Ishikawa (cell line): ENCODE measurements at regions not wholly inside any gene's neighbourhood (a gene's known extent, or its start where the extent isn't known, plus 50 kb on each side); places are given as distances from the start of the nearest gene placed in this dataset.

ENCODE experiments used
- CEBPB ChIP-seq: IDR thresholded peaks from 2 replicates; pipeline ENCODE4 v1.6.1; 2012
- CREB1 ChIP-seq: IDR thresholded peaks from 2 replicates; pipeline ENCODE4 v1.6.1; 2012; ENCODE audit warnings: low read depth
- EGR1 ChIP-seq: IDR thresholded peaks from 2 replicates; pipeline ENCODE4 v1.6.1; 2012
- EP300 ChIP-seq: IDR thresholded peaks from 2 replicates; pipeline ENCODE4 v1.6.1; 2012; ENCODE audit warnings: borderline replicate concordance
- FOXM1 ChIP-seq: IDR thresholded peaks from 2 replicates; pipeline ENCODE4 v1.6.1; 2012; ENCODE audit warnings: low read depth, borderline replicate concordance
- NFIC ChIP-seq: IDR thresholded peaks from 2 replicates; pipeline ENCODE4 v1.6.1; 2012
- RAD21 ChIP-seq: IDR thresholded peaks from 2 replicates; pipeline ENCODE4 v1.6.1; 2012; ENCODE audit warnings: low read depth
- TAF1 ChIP-seq: IDR thresholded peaks from 2 replicates; pipeline ENCODE4 v1.6.1; 2012; ENCODE audit warnings: low read depth, mild to moderate bottlenecking
- TCF12 ChIP-seq: IDR thresholded peaks from 2 replicates; pipeline ENCODE4 v1.6.1; 2012; ENCODE audit warnings: low read depth
- TEAD4 ChIP-seq: IDR thresholded peaks from 2 replicates; pipeline ENCODE4 v1.6.1; 2012
- YY1 ChIP-seq: IDR thresholded peaks from 2 replicates; pipeline ENCODE4 v1.6.1; 2012; ENCODE audit warnings: low read depth
- ZBTB7A ChIP-seq: IDR thresholded peaks from 2 replicates; pipeline ENCODE4 v1.6.1; 2012; ENCODE audit warnings: low read depth
- TF ChIP-seq, protein P1 (sequence below): IDR thresholded peaks from 2 replicates; pipeline ENCODE4 v1.6.1; 2012
- TF ChIP-seq, protein P2 (sequence below): IDR thresholded peaks from 2 replicates; pipeline ENCODE4 v1.6.1; 2012
- TF ChIP-seq, protein P3 (sequence below): IDR thresholded peaks from 2 replicates; pipeline ENCODE4 v1.6.1; 2012; ENCODE audit warnings: low read depth, mild to moderate bottlenecking

DNA sequence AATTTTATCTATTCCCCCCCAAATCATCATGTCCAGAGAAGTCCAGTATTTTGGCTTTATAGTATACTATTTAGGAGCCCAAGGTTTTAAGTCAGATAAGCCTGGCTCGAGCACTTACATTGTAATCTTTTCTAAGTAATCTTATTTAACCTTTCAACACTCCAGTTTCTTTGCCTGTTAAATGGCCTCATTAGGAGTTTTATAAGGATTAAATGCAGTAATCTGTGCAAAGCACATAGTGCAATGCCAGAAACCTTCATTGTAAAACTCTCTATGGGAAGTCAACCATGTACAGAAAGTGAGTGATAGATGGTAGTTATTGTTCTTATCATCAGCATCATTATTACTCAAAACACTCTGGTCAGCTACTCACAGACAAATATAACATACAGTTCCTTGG, 1330.4 kb downstream of the SLC16A7 start:
- TF ChIP-seq TCF12 = no peak
- TF ChIP-seq TEAD4 = no peak
- TF ChIP-seq YY1 = no peak
- TF ChIP-seq CREB1 = no peak
- TF ChIP-seq CEBPB = no peak
- TF ChIP-seq RAD21 = no peak
- TF ChIP-seq FOXM1 = no peak
- TF ChIP-seq ZBTB7A = no peak
- no peak for TF ChIP-seq TAF1
- no peak for TF ChIP-seq NFIC
- TF ChIP-seq, protein P1, sequence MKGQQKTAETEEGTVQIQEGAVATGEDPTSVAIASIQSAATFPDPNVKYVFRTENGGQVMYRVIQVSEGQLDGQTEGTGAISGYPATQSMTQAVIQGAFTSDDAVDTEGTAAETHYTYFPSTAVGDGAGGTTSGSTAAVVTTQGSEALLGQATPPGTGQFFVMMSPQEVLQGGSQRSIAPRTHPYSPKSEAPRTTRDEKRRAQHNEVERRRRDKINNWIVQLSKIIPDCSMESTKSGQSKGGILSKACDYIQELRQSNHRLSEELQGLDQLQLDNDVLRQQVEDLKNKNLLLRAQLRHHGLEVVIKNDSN = no peak
- TF ChIP-seq, protein P2, sequence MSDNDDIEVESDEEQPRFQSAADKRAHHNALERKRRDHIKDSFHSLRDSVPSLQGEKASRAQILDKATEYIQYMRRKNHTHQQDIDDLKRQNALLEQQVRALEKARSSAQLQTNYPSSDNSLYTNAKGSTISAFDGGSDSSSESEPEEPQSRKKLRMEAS = no peak
- TF ChIP-seq, protein P3, sequence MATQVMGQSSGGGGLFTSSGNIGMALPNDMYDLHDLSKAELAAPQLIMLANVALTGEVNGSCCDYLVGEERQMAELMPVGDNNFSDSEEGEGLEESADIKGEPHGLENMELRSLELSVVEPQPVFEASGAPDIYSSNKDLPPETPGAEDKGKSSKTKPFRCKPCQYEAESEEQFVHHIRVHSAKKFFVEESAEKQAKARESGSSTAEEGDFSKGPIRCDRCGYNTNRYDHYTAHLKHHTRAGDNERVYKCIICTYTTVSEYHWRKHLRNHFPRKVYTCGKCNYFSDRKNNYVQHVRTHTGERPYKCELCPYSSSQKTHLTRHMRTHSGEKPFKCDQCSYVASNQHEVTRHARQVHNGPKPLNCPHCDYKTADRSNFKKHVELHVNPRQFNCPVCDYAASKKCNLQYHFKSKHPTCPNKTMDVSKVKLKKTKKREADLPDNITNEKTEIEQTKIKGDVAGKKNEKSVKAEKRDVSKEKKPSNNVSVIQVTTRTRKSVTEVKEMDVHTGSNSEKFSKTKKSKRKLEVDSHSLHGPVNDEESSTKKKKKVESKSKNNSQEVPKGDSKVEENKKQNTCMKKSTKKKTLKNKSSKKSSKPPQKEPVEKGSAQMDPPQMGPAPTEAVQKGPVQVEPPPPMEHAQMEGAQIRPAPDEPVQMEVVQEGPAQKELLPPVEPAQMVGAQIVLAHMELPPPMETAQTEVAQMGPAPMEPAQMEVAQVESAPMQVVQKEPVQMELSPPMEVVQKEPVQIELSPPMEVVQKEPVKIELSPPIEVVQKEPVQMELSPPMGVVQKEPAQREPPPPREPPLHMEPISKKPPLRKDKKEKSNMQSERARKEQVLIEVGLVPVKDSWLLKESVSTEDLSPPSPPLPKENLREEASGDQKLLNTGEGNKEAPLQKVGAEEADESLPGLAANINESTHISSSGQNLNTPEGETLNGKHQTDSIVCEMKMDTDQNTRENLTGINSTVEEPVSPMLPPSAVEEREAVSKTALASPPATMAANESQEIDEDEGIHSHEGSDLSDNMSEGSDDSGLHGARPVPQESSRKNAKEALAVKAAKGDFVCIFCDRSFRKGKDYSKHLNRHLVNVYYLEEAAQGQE = no peak
- no peak for TF ChIP-seq EP300
- TF ChIP-seq EGR1 = no peak

DNA sequence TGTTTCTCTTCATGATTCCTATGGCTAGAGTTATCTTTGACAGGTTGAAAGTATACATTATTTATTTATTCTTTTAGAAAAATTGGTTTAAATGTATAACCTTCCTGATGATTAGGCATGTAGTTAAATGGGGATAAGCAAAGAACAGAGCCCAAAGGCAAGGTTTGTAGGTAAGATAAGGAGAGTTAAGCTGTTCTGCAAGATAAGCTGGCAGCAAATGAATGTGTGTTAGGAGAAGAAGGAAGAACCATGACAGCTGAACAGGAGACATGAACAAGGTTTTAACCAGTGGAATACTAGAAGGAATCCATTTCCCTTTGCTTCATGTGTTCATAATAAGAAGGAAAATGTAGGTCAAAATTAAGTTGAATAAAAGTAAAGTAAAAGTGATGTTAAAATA, 1330.1 kb upstream of the USP15 start:
- TF ChIP-seq ZBTB7A = no peak
- no peak for TF ChIP-seq CREB1
- no peak for TF ChIP-seq FOXM1
- no peak for TF ChIP-seq CEBPB
- no peak for TF ChIP-seq YY1
- TF ChIP-seq RAD21 = no peak
- no peak for TF ChIP-seq NFIC
- TF ChIP-seq TEAD4 = no peak
- no peak for TF ChIP-seq TAF1
- no peak for TF ChIP-seq EGR1
- TF ChIP-seq, protein P3 = no peak
- TF ChIP-seq EP300 = no peak
- no peak for TF ChIP-seq TCF12
- TF ChIP-seq, protein P2 = no peak
- TF ChIP-seq, protein P1 = no peak

DNA sequence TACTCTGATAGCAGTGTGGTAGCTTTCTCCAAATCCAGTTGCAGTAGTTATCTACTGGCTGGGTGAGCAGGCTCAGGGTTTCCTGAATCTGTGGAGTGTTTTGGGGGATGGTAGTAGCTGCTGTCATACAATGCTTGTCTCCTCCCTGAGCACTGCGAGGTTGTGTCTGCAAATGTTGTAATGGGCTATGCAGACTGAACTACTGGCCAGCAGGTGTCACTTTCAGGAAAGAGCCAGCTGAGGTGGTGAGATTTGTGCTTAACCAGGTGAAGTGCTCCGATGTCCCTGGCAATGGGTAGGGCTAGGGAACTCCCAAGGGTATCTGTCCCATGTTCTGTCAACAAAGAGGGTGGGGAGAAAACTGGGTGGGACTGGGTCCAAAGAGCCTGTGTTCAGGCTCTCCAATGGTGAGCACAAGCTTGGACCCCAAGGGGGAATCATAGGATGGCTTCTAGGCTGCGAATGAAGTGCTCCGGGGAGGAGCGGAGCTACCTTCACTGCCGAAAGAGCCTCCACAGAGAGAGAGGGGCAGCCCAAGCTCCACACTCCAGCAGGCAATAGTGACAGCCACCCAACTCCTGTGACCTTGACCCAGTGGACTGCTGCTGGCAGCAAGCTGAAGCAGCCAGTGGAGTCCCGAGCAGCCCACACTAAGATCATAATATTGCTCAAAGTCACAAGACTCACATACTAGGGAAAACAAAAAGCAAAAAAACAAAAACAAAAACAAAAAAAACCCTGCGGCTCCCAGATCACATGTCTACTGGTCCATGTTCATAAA, 1324.0 kb upstream of the USP15 start:
- TF ChIP-seq YY1 = no peak
- no peak for TF ChIP-seq TEAD4
- no peak for TF ChIP-seq EP300

DNA sequence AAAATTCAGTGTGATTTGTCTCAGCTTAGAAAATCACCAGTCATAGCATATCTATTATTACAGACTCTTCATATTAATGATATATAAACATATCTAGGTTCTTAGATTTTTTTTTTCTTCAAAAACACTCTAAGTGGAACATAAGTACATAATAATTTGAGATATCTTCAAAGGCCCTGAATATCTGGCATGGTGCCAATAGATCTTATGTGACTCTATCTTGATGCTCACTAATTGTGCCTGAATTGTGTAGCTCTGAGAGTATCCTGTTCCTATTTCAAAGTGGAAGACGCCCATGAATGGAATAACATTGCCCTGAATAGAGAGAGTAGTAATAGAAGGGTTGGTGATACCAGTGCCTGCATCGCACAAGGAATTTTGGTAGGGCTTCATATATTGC, 1312.7 kb upstream of the USP15 start:
- TF ChIP-seq, protein P1 = no peak
- TF ChIP-seq TAF1 = no peak
- no peak for TF ChIP-seq TEAD4
- no peak for TF ChIP-seq YY1
- peak; percentile 65 for TF ChIP-seq NFIC
- no peak for TF ChIP-seq CEBPB

DNA sequence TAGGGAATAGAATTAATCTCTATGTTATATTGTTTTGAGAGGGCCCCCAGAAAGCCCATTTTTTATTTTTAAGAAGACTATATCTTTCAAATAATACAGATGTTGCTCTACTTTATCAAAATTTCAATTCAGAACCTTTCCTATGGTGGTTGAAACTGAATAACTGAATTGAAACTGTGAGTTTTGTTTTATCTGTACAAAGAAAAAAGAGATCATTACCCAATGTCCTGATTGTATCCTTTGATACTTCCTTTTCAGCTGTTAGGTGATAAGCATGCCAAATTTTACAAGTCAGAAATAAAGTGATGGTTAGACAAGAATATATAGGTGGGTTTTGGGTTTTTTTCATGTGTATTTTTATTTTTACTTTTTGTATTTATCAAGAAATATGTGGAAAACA, 1293.1 kb upstream of the USP15 start:
- TF ChIP-seq TEAD4 (no peak), NFIC (no peak), EGR1 (no peak), CREB1 (no peak), YY1 (no peak), TCF12 (no peak), FOXM1 (no peak), CEBPB (no peak)
- TF ChIP-seq, protein P2 = no peak
- TF ChIP-seq, protein P3 = no peak
- TF ChIP-seq, protein P1 = no peak
